ENCODE measurements at regions not wholly inside any gene's neighbourhood (a gene's known extent, or its start where the extent isn't known, plus 50 kb on each side); places are given as distances from the start of the nearest gene placed in this dataset.

DNA sequence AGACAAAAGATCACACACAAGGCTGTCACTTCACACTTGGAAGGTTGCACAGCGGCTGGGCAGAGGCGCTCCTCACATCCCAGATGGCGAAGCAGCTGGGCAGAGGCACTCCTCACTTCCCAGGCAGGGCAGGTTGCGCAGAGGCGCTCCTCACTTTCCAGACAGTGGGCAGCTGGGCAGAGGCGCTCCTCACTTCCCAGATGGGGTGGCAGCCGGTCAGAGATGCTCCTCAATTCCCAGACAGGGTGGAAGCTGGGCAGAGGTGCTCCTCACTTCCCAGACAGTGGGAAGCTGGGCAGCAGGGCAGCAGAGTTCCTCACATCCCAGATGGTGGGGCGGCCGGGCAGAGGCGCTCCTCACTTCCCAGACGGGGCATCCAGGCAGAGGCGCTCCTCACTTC is 199.2 kb downstream of the RTL9 start:
- H3K4me3 ChIP-seq (ENCODE audit: low read depth, low read length), result no peak overlapping the region
- TF ChIP-seq, protein P1, sequence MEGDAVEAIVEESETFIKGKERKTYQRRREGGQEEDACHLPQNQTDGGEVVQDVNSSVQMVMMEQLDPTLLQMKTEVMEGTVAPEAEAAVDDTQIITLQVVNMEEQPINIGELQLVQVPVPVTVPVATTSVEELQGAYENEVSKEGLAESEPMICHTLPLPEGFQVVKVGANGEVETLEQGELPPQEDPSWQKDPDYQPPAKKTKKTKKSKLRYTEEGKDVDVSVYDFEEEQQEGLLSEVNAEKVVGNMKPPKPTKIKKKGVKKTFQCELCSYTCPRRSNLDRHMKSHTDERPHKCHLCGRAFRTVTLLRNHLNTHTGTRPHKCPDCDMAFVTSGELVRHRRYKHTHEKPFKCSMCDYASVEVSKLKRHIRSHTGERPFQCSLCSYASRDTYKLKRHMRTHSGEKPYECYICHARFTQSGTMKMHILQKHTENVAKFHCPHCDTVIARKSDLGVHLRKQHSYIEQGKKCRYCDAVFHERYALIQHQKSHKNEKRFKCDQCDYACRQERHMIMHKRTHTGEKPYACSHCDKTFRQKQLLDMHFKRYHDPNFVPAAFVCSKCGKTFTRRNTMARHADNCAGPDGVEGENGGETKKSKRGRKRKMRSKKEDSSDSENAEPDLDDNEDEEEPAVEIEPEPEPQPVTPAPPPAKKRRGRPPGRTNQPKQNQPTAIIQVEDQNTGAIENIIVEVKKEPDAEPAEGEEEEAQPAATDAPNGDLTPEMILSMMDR (IDR thresholded peaks at IDR 0.05; ENCODE audit: low read depth, low read length), result no peak

DNA sequence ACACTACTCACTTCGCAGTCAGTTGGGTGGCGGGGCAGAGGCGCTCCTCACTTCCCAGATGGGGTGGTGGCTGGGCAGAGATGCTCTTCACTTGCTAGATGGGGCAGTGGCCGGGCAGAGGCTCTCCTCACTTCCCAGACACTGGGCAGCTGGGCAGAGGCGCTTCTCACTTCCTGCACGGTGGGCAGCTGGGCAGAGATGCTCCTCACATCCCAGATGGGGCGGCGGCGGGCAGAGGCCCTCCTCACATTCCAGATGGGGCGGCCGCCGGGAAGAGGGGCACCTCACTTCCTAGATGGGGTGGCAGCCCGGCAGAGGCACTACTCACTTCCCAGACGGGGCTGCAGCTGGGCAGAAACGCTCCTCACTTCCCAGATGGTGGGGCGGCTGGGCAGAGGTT is 199.8 kb downstream of the RTL9 start:
- TF ChIP-seq, protein P1 (IDR thresholded peaks at IDR 0.05; ENCODE audit: low read depth, low read length), result no peak

DNA sequence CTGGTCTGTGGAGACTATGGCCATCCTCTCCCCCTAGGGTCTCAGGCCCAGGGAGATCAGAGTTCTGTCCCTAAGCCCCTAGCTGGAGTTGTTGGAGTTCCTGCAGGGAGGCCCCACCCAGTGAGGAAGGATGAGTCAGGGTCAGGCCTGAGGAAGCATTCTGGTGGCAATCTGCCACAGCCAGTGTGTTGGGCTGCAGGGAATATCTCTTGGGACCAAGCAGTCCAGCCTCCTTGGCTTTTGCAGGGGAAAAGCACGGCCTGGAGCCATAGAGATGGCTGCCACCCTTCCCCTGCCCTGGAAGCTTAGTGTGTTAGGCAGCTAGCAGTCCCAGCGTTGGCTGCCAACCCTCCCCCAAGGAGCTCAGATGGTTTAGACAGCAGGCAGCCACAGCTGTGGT is 202.4 kb downstream of the RTL9 start:
- TF ChIP-seq, protein P1 (IDR thresholded peaks at IDR 0.05; ENCODE audit: low read depth, low read length), result no peak
- H3K4me3 ChIP-seq (ENCODE audit: low read depth, low read length), result no peak overlapping the region

More for the DNA sequence above, 199.8 kb downstream of the RTL9 start:
- H3K4me3 ChIP-seq (ENCODE audit: low read depth, low read length), result no peak overlapping the region

DNA sequence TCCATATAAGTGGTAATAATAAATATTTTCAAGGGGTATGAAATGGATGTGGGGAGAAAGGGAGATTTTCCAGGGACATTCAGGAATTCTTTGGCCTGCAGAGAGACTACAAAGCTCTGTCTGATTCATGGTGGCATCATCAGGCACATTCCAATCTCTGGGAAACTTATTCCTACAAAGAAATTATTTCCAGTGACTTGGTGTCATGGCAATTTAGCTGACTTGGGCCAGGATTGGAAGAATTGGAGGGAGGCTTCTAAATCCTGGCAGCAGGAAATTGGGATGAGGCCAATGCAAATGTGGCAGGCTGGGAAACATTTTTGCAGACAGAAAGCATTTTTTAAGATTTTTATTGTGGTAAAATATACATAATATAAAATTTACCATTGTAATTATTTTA is 204.6 kb downstream of the RTL9 start:
- H3K4me3 ChIP-seq (ENCODE audit: low read depth, low read length), result no peak overlapping the region

DNA sequence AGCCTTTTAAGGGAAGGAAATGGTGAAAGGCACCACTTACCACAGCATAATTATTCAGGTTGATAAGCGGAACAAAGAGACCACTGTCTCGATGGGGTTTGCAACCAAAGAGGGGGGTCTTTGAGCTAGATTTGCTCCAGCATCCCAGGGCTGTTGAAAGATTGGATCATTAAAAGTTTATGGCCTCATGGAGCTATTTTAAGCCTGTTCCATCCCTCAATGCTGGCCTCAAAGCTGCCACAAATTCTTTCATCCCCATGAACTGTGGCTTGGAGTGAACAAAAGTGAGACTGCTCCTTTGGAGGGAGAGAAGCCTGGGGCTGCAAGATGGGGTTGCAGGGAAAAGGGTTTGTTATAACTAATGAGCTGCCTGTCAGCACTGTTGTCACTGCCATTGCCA is 209.8 kb downstream of the RTL9 start:
- TF ChIP-seq, protein P1 (IDR thresholded peaks at IDR 0.05; ENCODE audit: low read depth, low read length), result no peak
- no peak overlapping the region for H3K4me3 ChIP-seq (ENCODE audit: low read depth, low read length)

More for the DNA sequence above, 204.6 kb downstream of the RTL9 start:
- TF ChIP-seq, protein P1 (IDR thresholded peaks at IDR 0.05; ENCODE audit: low read depth, low read length), result no peak

DNA sequence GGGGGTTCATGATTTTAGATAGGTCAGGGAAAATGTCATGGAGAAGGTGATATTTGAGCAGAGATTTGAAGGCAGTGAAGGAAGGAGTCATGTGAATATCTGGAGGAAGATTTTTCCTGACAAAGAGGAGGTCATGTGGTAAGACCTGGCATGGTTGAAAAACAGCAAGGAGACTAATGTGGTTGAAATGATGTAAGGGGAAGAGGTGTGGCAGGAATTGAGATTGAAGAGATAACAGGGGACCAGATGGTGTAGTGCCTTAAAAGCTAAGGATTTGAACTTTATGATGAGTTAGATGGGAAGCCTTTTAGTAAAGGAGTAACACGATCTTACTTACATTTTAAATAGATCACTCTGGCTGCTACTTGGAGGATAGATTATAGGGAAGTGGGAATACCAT is 210.9 kb downstream of the RTL9 start:
- no peak overlapping the region for H3K4me3 ChIP-seq (ENCODE audit: low read depth, low read length)
- TF ChIP-seq, protein P1 (IDR thresholded peaks at IDR 0.05; ENCODE audit: low read depth, low read length), result no peak

DNA sequence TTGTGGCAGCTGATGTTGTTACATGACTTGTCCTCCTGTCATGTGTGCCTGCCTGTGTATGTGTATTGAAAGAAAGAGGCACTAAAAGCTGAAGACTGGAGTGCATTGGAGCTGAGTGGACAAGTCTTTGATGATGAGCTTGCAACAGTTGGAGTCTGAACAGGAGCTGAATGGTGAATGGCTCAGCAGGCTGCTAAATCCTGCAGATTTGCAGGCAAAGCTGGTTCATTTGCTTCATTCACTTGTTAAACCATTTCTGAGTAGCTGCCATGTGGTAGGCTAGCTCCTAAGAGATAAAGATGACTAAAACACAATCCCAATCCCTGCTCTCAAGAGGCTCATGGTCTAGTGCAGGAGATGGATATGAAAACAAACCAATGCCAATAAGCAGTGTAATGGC is 217.3 kb downstream of the CHRDL1 start:
- no peak overlapping the region for H3K4me3 ChIP-seq (ENCODE audit: low read depth, low read length)
- TF ChIP-seq, protein P1 (IDR thresholded peaks at IDR 0.05; ENCODE audit: low read depth, low read length), result no peak
